Spleen (tissue), 11 donors: ENCODE measurements at regions not wholly inside any gene's neighbourhood (a gene's known extent, or its start where the extent isn't known, plus 50 kb on each side); places are given as distances from the start of the nearest gene placed in this dataset.

Experiments
- DNase-seq: peaks from one replicate; pipeline ENCODE4 v3.0.0-alpha.2; 2020
- H3K27ac ChIP-seq, 8 donors: fragments of 200-600 bp; sonication (generic) in 7 of 8; 1 replicate in 4 of 8; 2 replicates in 4 of 8; pipeline versions ENCODE4 v1.5.0 to v1.8.0; 2016 to 2021; ENCODE audit warnings: inconsistent platforms in 4 of 8, mild to moderate bottlenecking in 4 of 8, moderate library complexity in 1 of 8
- H3K27me3 ChIP-seq, 7 donors: fragments of 200-600 bp; sonication (generic) in 6 of 7; replicated peaks in 1 of 7; 1 replicate in 4 of 7; 2 replicates in 3 of 7; pipeline versions ENCODE4 v1.5.0 to v1.8.0; 2016 to 2021; ENCODE audit warnings: inconsistent platforms in 3 of 7, mild to moderate bottlenecking in 1 of 7
- H3K36me3 ChIP-seq, 6 donors: fragments of 200-600 bp; sonication (generic) in 5 of 6; 1 replicate in 4 of 6; 2 replicates in 2 of 6; pipeline versions ENCODE4 v1.5.0 to v1.8.0; 2016 to 2021; ENCODE audit warnings: inconsistent platforms in 2 of 6
- H3K4me1 ChIP-seq, 6 donors: fragments of 200-600 bp; sonication (generic) in 5 of 6; 1 replicate in 3 of 6; 2 replicates in 3 of 6; pipeline versions ENCODE4 v1.5.0 to v1.8.0; 2016 to 2021; ENCODE audit warnings: inconsistent platforms in 3 of 6
- H3K4me3 ChIP-seq, 8 donors: fragments of 200-600 bp; sonication (generic) in 7 of 8; 1 replicate in 4 of 8; 2 replicates in 4 of 8; pipeline versions ENCODE4 v1.5.0 to v1.8.0; 2016 to 2021; ENCODE audit warnings: inconsistent platforms in 4 of 8, mild to moderate bottlenecking in 4 of 8, moderate library complexity in 2 of 8
- H3K9me3 ChIP-seq, 8 donors: fragments of 200-600 bp; sonication (generic) in 7 of 8; 1 replicate in 4 of 8; 2 replicates in 4 of 8; pipeline versions ENCODE4 v1.5.0 to v1.8.0; 2016 to 2021; ENCODE audit warnings: inconsistent platforms in 4 of 8
- CTCF ChIP-seq, 11 experiments: fragments of 200-600 bp in 7 of 11; fragments of 450-650 bp in 4 of 11; sonication (generic) in 4 of 11; IDR thresholded peaks in 8 of 11; conservative IDR thresholded peaks in 3 of 11; 1 replicate in 7 of 11; 2 replicates in 4 of 11; pipeline versions ENCODE4 v1.4.0 to v1.8.0; 2016 to 2021; ENCODE audit warnings: antibody characterized with exemption in 11 of 11, inconsistent platforms in 4 of 11, mild to moderate bottlenecking in 1 of 11
- POLR2A ChIP-seq, 3 donors: fragments of 450-650 bp; IDR thresholded peaks; one replicate each; pipeline ENCODE4 v1.5.1; 2017; ENCODE audit warnings: antibody characterized with exemption in 3 of 3, mild to moderate bottlenecking in 1 of 3
- POLR2AphosphoS5 ChIP-seq, 3 donors: sonication (generic); formaldehyde crosslinking; IDR thresholded peaks; one replicate each; pipeline ENCODE4 v1.5.1; 2017; ENCODE audit warnings: antibody characterized with exemption in 3 of 3
- WGBS, 5 donors: extraction: QIAGEN DNeasy Blood & Tissue Kit in 3 of 5; methylation state at CpG; one replicate each; pipeline versions ENCODE4 v1.1.5 to v1.1.7; 2013 to 2018; 5-methylcytosine and 5-hydroxymethylcytosine counted together
- intact Hi-C: fragments of 100-400 bp; cut with DNase I; formaldehyde crosslinking; loops from one replicate; pipeline ENCODE4 v1.15.0; 2023; ENCODE audit warnings: low total_unique reads
- donor health status: healthy with polysubstance abuse.
- donor health status: DM: no; HTN: no; CAD: no; lungs with moderate emphysema.
- donor health status: DM: no; HTN: no; CAD: no.
- donor health status: Bipolar disorder and iron deficiency.
- donor health status: healthy.
- donor health status: DM: no; HTN: no; CAD: no.
- donor health status: DM: yes; HTN: yes; CAD: no.

DNA sequence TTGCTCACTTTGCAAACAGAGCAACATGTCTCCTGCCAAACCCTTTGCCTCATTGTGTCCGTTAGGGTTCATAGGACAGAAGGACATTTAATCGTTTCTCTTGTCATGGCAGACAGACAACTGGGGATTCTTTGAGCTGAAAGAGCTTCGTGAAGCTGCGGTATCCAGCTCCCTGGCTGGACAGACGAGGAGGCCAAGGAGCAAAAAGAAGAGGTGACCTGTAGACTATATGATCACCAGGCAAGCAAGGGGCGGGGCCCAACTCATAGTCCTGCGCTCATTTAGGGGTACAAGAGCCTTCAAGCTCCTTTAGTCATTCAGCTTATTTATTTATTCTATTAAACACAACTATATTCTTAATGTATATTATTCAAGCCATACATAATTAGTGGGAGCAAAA is 66.8 kb upstream of the VRK1 start:
- no peak for TF ChIP-seq POLR2A (IDR thresholded peaks at IDR 0.05)
- no peak for TF ChIP-seq POLR2AphosphoS5 (IDR thresholded peaks at IDR 0.05)
- no peak for TF ChIP-seq CTCF (IDR thresholded peaks at IDR 0.05 in 8 of 11, conservative IDR thresholded peaks at IDR 0.05 in 3 of 11)
- H3K36me3 ChIP-seq: no peaks in the 10 kb centered on the region
- H3K9me3 ChIP-seq: no peaks in the 10 kb centered on the region
- peaks cover 0 to 37% (median 0%) of the 10 kb centered on the region in 7 donors for H3K27me3 ChIP-seq
- H3K27ac ChIP-seq: no peak overlapping the region
- H3K4me1 ChIP-seq: no peaks in the 10 kb centered on the region
- intact Hi-C loops: no loop called here
- no peak overlapping the region for H3K4me3 ChIP-seq
- WGBS, 5 donors: 81 to 93% (median 91%) methylated on average over 7 of the region's 7 CpGs
- DNase-seq: no peak

DNA sequence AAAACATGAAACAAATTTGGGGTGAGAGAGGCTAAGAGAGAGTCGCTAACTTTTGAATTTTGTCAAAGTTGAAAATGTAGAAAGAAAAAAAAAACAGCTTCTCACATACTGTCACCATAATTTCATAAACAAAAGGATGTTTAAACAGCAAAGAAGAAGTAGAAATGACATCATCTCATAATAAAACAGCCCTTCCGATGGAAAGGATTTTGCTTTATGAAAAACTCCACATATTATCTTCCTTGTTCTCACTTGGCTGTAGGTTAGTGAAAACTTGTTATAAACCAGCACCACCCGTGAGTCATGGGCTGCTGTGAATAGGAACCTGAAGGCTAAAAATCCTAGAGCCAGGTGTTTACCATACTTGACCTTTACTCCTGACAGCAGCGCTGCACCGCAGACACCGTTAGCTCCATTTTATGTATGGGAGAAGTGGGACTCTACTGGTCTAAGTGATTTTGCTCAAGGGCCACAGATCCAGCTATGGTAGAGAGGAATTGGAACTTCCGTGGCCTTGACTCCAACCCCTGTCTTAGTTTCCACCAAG is 63.0 kb upstream of the VRK1 start:
- Histone ChIP-seq H3K9me3 (no peaks in the 10 kb centered on the region), H3K4me3 (no peak overlapping the region), H3K36me3 (no peaks in the 10 kb centered on the region), H3K4me1 (peaks cover 0 to 12% (median 0%) of the 10 kb centered on the region in 6 donors), H3K27ac (no peak overlapping the region), H3K27me3 (peaks cover 0 to 62% (median 23%) of the 10 kb centered on the region in 7 donors)
- no peak for TF ChIP-seq POLR2AphosphoS5 (IDR thresholded peaks at IDR 0.05)
- no peak for TF ChIP-seq POLR2A (IDR thresholded peaks at IDR 0.05)
- no peak for TF ChIP-seq CTCF (IDR thresholded peaks at IDR 0.05 in 8 of 11, conservative IDR thresholded peaks at IDR 0.05 in 3 of 11)
- WGBS, 5 donors: 82 to 89% (median 86%) methylated on average over 7 of the region's 7 CpGs
- intact Hi-C loops: no loop called here
- no peak for DNase-seq

- H3K27me3 ChIP-seq: peaks cover 0 to 76% (median 33%) of the 10 kb centered on the region in 7 donors
- no peaks in the 10 kb centered on the region for H3K9me3 ChIP-seq
- WGBS, 5 donors: 70 to 77% (median 74%) methylated on average over 5 of the region's 5 CpGs
- TF ChIP-seq CTCF (IDR thresholded peaks at IDR 0.05 in 8 of 11, conservative IDR thresholded peaks at IDR 0.05 in 3 of 11) (no peak), POLR2AphosphoS5 (IDR thresholded peaks at IDR 0.05) (no peak), POLR2A (IDR thresholded peaks at IDR 0.05) (no peak)
- no peak for DNase-seq
- no peaks in the 10 kb centered on the region for H3K36me3 ChIP-seq
- no peak overlapping the region for H3K4me3 ChIP-seq
- H3K4me1 ChIP-seq: peaks cover 0 to 13% (median 0%) of the 10 kb centered on the region in 6 donors
- intact Hi-C loops: no loop called here
- no peak overlapping the region for H3K27ac ChIP-seq
Measured at GRCh38 chr14:96735526-96735925, 61.7 kb upstream of the VRK1 start.

DNA sequence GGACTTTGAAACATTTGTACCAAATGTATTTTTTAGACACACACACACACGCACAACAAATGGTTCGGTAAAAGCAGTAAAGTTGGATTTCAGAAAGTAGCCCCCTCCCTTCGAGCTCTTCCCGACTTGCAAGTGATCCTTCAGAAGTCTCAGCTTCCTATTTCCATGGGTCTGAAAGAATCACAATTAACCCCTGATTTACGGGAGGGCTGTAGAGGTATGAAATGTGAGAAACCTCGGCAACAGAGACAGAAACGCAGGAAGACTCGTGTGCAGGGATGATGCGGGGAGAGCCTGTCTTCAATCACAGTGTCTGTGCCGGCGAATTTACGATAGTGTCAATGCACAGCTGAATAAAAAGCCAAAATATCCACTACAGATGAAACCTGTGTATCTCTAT is 60.7 kb upstream of the VRK1 start:
- TF ChIP-seq CTCF (IDR thresholded peaks at IDR 0.05 in 8 of 11, conservative IDR thresholded peaks at IDR 0.05 in 3 of 11) (no peak), POLR2A (IDR thresholded peaks at IDR 0.05) (no peak), POLR2AphosphoS5 (IDR thresholded peaks at IDR 0.05) (no peak)
- Histone ChIP-seq H3K36me3 (no peaks in the 10 kb centered on the region), H3K4me1 (peaks cover 3 to 22% (median 6%) of the 10 kb centered on the region in 6 donors), H3K27ac (no peak overlapping the region), H3K9me3 (no peaks in the 10 kb centered on the region), H3K27me3 (peaks cover 0 to 85% (median 38%) of the 10 kb centered on the region in 7 donors), H3K4me3 (no peak overlapping the region)
- intact Hi-C loops: no loop called here
- no peak for DNase-seq
- WGBS, 5 donors: 55 to 68% (median 59%) methylated on average over 12 of the region's 12 CpGs
